Upper lobe of left lung (tissue), 4 donors: ENCODE measurements at regions not wholly inside any gene's neighbourhood (a gene's known extent, or its start where the extent isn't known, plus 50 kb on each side); places are given as distances from the start of the nearest gene placed in this dataset.

ENCODE experiments used
- EP300 ChIP-seq, 4 donors: sonication (generic); formaldehyde crosslinking; IDR thresholded peaks; one replicate each; pipeline ENCODE4 v1.5.1; 2017; ENCODE audit warnings: antibody characterized with exemption in 4 of 4, control low read depth in 2 of 4
- POLR2A ChIP-seq, 4 donors: fragments of 450-650 bp; IDR thresholded peaks; one replicate each; pipeline ENCODE4 v1.5.1; 2016 to 2017; ENCODE audit warnings: antibody characterized with exemption in 4 of 4, mild to moderate bottlenecking in 2 of 4
- POLR2AphosphoS5 ChIP-seq, 2 donors: sonication (generic); formaldehyde crosslinking; IDR thresholded peaks; one replicate each; pipeline ENCODE4 v1.5.1; 2017; ENCODE audit warnings: antibody characterized with exemption in 2 of 2
- TF ChIP-seq, protein P1 (sequence below), 6 experiments: fragments of 450-650 bp in 4 of 6; fragments of 200-600 bp in 2 of 6; sonication (generic) in 2 of 6; IDR thresholded peaks; one replicate each; pipeline ENCODE4 v1.5.1; 2016 to 2019; ENCODE audit warnings: antibody characterized with exemption in 6 of 6

DNA sequence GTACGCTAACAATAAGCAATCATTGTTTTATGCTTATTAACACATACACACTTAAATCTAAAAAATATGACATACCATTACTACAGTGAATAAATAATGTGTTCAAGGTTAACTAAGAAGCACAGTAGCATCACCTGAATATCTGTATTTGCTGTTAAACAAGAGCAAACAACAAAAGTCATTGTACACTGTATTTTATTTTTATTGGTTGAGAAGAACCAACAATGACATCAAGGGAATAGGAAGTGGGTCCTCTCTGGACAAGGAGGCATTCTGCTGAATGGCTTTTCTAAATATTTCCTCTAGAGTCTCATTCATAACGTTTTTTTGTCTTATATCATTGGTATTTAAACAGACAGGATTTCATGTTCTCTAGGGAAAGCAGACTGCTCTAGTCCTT lies 460.4 kb downstream of the CDH9 start:
- TF ChIP-seq EP300 (IDR thresholded peaks at IDR 0.05) (no peak), POLR2A (IDR thresholded peaks at IDR 0.05) (no peak), POLR2AphosphoS5 (IDR thresholded peaks at IDR 0.05) (no peak)
- TF ChIP-seq, protein P1, sequence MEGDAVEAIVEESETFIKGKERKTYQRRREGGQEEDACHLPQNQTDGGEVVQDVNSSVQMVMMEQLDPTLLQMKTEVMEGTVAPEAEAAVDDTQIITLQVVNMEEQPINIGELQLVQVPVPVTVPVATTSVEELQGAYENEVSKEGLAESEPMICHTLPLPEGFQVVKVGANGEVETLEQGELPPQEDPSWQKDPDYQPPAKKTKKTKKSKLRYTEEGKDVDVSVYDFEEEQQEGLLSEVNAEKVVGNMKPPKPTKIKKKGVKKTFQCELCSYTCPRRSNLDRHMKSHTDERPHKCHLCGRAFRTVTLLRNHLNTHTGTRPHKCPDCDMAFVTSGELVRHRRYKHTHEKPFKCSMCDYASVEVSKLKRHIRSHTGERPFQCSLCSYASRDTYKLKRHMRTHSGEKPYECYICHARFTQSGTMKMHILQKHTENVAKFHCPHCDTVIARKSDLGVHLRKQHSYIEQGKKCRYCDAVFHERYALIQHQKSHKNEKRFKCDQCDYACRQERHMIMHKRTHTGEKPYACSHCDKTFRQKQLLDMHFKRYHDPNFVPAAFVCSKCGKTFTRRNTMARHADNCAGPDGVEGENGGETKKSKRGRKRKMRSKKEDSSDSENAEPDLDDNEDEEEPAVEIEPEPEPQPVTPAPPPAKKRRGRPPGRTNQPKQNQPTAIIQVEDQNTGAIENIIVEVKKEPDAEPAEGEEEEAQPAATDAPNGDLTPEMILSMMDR (IDR thresholded peaks at IDR 0.05): no peak
